Right cardiac atrium (tissue), 5 donors: ENCODE measurements at regions not wholly inside any gene's neighbourhood (a gene's known extent, or its start where the extent isn't known, plus 50 kb on each side); places are given as distances from the start of the nearest gene placed in this dataset.
"Not testable (repeated sequence)": the region's sequence is repeated elsewhere in the genome, so short reads cannot be mapped to it uniquely, and the experiment has no call there.

Experiments used
- ATAC-seq, 2 donors: fragments of 200-7000 bp; cut with Tn5 transposase; one replicate each; pipeline versions ENCODE4 v1.8.0 to v1.9.1; 2020; ENCODE audit warnings: moderate library complexity in 2 of 2, mild to moderate bottlenecking in 1 of 2
- DNase-seq, 3 donors: peaks; one replicate each; pipeline ENCODE4 v3.0.0-alpha.2; 2020
- H3K27ac ChIP-seq: one replicate; pipeline ENCODE4 v1.5.1; 2013; ENCODE audit warnings: mild to moderate bottlenecking, low read length, control low read depth, moderate library complexity
- H3K27me3 ChIP-seq: one replicate; pipeline ENCODE4 v1.6.1; 2013; ENCODE audit not compliant: control insufficient read depth, insufficient read depth
- H3K4me1 ChIP-seq: one replicate; pipeline ENCODE4 v1.6.1; 2013; ENCODE audit warnings: low read length; ENCODE audit not compliant: control insufficient read depth, insufficient read depth
- H3K4me3 ChIP-seq: one replicate; pipeline ENCODE4 v1.5.1; 2013; ENCODE audit warnings: low read length, control low read depth
- H3K9me3 ChIP-seq: one replicate; pipeline ENCODE4 v1.6.1; 2013; ENCODE audit warnings: low read length; ENCODE audit not compliant: control insufficient read depth
- WGBS: extraction: QIAGEN DNeasy Blood & Tissue Kit; methylation state at CpG from one replicate; pipeline ENCODE4 v1.1.7; 2013; 5-methylcytosine and 5-hydroxymethylcytosine counted together
- intact Hi-C, 4 donors: fragments of 100-400 bp; cut with DNase I; formaldehyde crosslinking; loops; one replicate each; pipeline versions ENCODE4 v1.11.0 to v1.14.0; 2022 to 2023
- donor health status: healthy with polysubstance abuse.
- donor health status: DM: no; HTN: yes; CAD: no.
- donor health status: DM: no; HTN: no; CAD: no.
- donor health status: DM: no; HTN: yes; CAD: no; lungs with severe emphysema.
- donor health status: DM: yes; HTN: yes; CAD: no.

- intact Hi-C loops = loop anchor here in 1 of 4 donors (10.0 kb wide), 2 partner anchors 854 to 1114 kb away; a partner anchor contains a TSS
- peak; percentile 90 to 92 for ATAC-seq
- WGBS = 4% methylated on average over 36 of the region's 36 CpGs
Measured at GRCh38 chr6:27138837-27139755, 108.4 kb upstream of the PRSS16 start.

GRCh38 chr6:27139756-27140579 lies 107.5 kb upstream of the PRSS16 start:
- peak overlapping the region; percentile 84 for H3K4me3 ChIP-seq
- ATAC-seq = peak; percentile 28 to 59
- WGBS = 15% methylated on average over 18 of the region's 18 CpGs
- no peak for DNase-seq
- H3K27ac ChIP-seq = peak overlapping the region; percentile 85
- peaks cover 2% of the 10 kb centered on the region for H3K4me1 ChIP-seq
- no peaks in the 10 kb centered on the region for H3K9me3 ChIP-seq
- H3K27me3 ChIP-seq = no peaks in the 10 kb centered on the region
- intact Hi-C loops = loop anchor here in 1 of 4 donors (10.0 kb wide), 2 partner anchors 855 to 1115 kb away; a partner anchor contains a TSS

More at GRCh38 chr6:27138837-27139755, 108.4 kb upstream of the PRSS16 start:
- peak; percentile 39 to 76 (median 72) for DNase-seq
- Histone ChIP-seq H3K27me3 (no peaks in the 10 kb centered on the region), H3K27ac (peak overlapping the region; percentile 85), H3K4me3 (peak overlapping the region; percentile 84), H3K4me1 (no peaks in the 10 kb centered on the region), H3K9me3 (no peaks in the 10 kb centered on the region)

- H3K27me3 ChIP-seq = no peaks in the 10 kb centered on the region
- no peak overlapping the region for H3K27ac ChIP-seq
- H3K4me3 ChIP-seq = no peak overlapping the region
- intact Hi-C loops = no loop called here
- ATAC-seq = no peak
- no peaks in the 10 kb centered on the region for H3K9me3 ChIP-seq
- 86% methylated on average over 5 of the region's 5 CpGs for WGBS
- peaks cover 4% of the 10 kb centered on the region for H3K4me1 ChIP-seq
- no peak for DNase-seq
Measured at GRCh38 chr6:27140999-27141528, 106.4 kb upstream of the PRSS16 start.

- no peak for DNase-seq
- H3K4me1 ChIP-seq = peaks cover 4% of the 10 kb centered on the region
- intact Hi-C loops = no loop called here
- H3K27ac ChIP-seq = no peak overlapping the region
- WGBS = 68% methylated on average over 3 of the region's 3 CpGs
- no peaks in the 10 kb centered on the region for H3K9me3 ChIP-seq
- H3K27me3 ChIP-seq = no peaks in the 10 kb centered on the region
- H3K4me3 ChIP-seq = no peak overlapping the region
- no peak for ATAC-seq
Measured at GRCh38 chr6:27141529-27142015, 105.9 kb upstream of the PRSS16 start.

- ATAC-seq, H3K27me3 ChIP-seq, intact Hi-C loops, H3K27ac ChIP-seq, DNase-seq, H3K4me3 ChIP-seq, H3K9me3 ChIP-seq, H3K4me1 ChIP-seq: not testable (repeated sequence)
- WGBS = 97% methylated on average over 4 of the region's 4 CpGs
Measured at GRCh38 chr6:27143020-27143388, 104.5 kb upstream of the PRSS16 start.

- no peak overlapping the region for H3K4me3 ChIP-seq
- peaks cover 4% of the 10 kb centered on the region for H3K4me1 ChIP-seq
- ATAC-seq (no peak), DNase-seq (no peak)
- intact Hi-C loops = no loop called here
- WGBS = 86% methylated on average over 2 of the region's 2 CpGs
- no peak overlapping the region for H3K27ac ChIP-seq
- H3K27me3 ChIP-seq = no peaks in the 10 kb centered on the region
- no peaks in the 10 kb centered on the region for H3K9me3 ChIP-seq
Measured at GRCh38 chr6:27143474-27144026, 104.0 kb upstream of the PRSS16 start.

- WGBS = 44% methylated on average over 6 of the region's 6 CpGs
- Histone ChIP-seq H3K27me3 (no peaks in the 10 kb centered on the region), H3K4me3 (no peak overlapping the region), H3K4me1 (peaks cover 4% of the 10 kb centered on the region), H3K27ac (no peak overlapping the region), H3K9me3 (no peaks in the 10 kb centered on the region)
- no peak for ATAC-seq
- intact Hi-C loops = no loop called here
- no peak for DNase-seq
Measured at GRCh38 chr6:27144740-27145079, 102.8 kb upstream of the PRSS16 start.

GRCh38 chr6:27145731-27146455 lies 101.6 kb upstream of the PRSS16 start:
- Histone ChIP-seq H3K27me3 (no peaks in the 10 kb centered on the region), H3K9me3 (no peaks in the 10 kb centered on the region), H3K27ac (peak overlapping the region; percentile 98), H3K4me3 (peak overlapping the region; percentile 91), H3K4me1 (peaks cover 4% of the 10 kb centered on the region)
- DNase-seq = peak; percentile 73 to 89 (median 80)
- under 1% methylated on average over 25 of the region's 25 CpGs for WGBS
- intact Hi-C loops = no loop called here
- peak; percentile 79 to 82 for ATAC-seq

- DNase-seq, intact Hi-C loops, H3K4me1 ChIP-seq, H3K27me3 ChIP-seq, H3K9me3 ChIP-seq: not testable (repeated sequence)
- H3K4me3 ChIP-seq = peak overlapping the region; percentile 91
- ATAC-seq = peak; percentile 1 to 4
- peak overlapping the region; percentile 98 for H3K27ac ChIP-seq
- WGBS = 8% methylated on average over 23 of the region's 23 CpGs
Measured at GRCh38 chr6:27146456-27146705, 101.1 kb upstream of the PRSS16 start.

GRCh38 chr6:27146706-27147505 lies 100.6 kb upstream of the PRSS16 start:
- DNase-seq (peak; percentile 80 to 90 (median 89)), ATAC-seq (peak; percentile 98)
- H3K27ac ChIP-seq = peak overlapping the region; percentile 98
- no peaks in the 10 kb centered on the region for H3K9me3 ChIP-seq
- no peaks in the 10 kb centered on the region for H3K27me3 ChIP-seq
- intact Hi-C loops = no loop called here
- peaks cover 4% of the 10 kb centered on the region for H3K4me1 ChIP-seq
- 5% methylated on average over 51 of the region's 51 CpGs for WGBS
- peak overlapping the region; percentile 91 for H3K4me3 ChIP-seq
